NCI-H2171 (cell line): ENCODE measurements at regions not wholly inside any gene's neighbourhood (a gene's known extent, or its start where the extent isn't known, plus 50 kb on each side); places are given as distances from the start of the nearest gene placed in this dataset.
"Not testable (repeated sequence)": the region's sequence is repeated elsewhere in the genome, so short reads cannot be mapped to it uniquely, and the experiment has no call there.

Source experiments
- DNase-seq: peaks from one replicate; lab custom pipeline; 2025; lab: John Stamatoyannopoulos, UW

DNA sequence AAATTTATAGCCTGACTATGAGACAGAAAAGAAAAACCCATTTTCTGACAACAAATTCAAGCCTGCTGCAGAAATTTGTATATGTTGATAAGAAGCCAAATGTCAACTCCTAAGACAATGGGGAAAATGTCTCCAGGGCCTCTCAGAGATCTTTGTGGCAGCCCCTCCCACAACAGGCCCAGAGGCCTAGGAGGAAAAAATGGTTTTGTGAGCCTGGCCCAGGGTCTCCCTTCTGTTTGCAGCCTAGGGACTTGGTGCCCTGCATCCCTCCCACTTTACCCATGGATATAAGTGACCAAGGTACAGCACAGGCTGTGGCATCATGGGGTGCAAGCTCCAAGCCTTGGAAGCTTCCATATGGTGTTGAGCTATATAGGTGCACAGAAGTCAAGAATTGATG is 740.2 kb downstream of the SEMA5A start:
- DNase-seq: no peak

DNA sequence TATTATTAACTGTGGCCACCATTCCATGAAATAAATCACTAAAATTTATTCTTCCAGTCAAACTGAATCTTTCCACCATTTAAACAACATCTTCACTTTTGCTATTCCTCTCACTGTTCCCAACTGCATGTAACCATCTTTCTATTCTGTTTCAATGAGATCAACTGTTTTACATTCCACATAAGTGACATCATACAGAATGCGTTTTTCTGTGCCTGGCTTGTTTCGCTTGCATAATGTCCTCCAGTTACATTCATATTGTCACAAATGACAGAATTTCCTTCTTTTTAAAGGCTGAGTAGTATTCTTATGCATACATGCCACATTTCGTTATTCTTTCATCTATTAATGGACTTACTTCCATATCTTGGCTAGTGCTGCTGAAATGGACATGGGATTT is 738.2 kb downstream of the SEMA5A start:
- DNase-seq: no peak

DNA sequence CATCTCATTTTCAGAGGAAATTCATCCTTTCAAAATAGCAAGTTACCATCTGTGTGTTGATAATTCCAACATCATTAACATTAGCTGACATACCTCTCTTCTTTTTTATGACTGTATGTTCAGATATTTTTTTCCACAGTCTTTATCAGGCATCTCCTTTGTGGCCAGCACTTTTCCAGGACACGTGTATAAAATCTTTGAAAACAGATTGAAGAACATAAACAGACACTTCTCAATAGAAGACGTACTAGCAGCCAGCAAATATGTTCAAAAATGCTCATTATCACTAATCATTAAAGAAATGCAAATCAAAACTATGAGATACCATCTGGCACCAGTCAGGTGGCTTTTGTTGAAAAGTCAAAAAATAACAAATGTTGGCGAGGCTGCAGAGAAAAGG is 734.3 kb downstream of the SEMA5A start:
- DNase-seq: no peak

DNA sequence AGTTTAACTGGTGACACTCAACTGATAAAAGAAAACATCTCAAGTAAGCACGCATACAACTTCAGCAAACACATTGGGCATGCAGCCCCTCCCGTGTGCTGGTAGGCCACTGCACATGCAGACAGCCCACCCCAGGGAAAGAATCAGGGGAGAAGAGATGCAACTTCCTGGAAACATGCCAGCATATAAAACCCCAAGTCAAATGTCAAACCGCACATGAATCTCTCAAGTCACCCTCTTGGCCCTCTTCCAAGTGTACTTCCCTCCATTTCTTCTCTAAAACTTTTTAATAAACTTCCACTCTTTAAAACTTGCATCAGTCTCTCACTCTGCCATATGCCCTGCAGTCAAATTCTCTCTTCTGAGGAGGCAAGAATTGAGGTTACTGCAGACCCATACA is 732.7 kb downstream of the SEMA5A start:
- no peak for DNase-seq

DNA sequence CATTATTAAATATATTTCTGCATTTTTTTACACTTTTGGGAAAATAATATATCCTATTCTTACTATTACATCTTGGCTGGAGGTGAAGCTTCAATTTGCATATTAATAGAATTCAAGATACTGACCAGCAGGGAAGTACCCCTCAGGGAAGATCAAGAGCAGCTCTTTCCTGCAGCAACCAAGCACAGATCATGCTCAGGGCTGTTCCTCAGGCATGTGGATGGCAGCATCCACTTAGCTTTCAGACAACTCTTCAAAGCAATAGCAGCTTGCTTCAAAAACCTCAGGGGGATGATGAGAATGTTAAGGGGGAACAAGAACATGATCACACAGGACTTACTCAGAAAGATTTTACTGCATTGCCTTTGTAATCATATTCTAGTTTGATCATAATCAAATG is 731.8 kb downstream of the SEMA5A start:
- DNase-seq: no peak

DNA sequence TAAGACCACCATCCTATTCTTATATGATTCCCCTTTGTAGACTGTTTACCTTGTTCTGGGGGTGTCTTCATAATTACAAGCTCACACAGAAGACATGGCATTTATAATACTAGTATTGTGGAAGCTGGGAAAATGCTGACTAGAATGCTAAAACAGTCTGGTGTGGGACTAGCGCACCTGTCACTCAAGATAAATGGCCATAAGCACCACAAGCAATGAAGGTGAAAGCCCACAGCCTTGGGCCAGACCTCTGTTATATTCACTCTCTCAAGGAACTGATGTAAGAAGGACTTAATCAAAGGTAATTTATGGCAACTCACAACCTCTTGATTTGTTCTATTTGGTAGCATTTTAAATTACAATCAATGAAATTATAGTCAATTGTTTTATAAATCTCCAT is 721.5 kb downstream of the SEMA5A start:
- DNase-seq: no peak

DNA sequence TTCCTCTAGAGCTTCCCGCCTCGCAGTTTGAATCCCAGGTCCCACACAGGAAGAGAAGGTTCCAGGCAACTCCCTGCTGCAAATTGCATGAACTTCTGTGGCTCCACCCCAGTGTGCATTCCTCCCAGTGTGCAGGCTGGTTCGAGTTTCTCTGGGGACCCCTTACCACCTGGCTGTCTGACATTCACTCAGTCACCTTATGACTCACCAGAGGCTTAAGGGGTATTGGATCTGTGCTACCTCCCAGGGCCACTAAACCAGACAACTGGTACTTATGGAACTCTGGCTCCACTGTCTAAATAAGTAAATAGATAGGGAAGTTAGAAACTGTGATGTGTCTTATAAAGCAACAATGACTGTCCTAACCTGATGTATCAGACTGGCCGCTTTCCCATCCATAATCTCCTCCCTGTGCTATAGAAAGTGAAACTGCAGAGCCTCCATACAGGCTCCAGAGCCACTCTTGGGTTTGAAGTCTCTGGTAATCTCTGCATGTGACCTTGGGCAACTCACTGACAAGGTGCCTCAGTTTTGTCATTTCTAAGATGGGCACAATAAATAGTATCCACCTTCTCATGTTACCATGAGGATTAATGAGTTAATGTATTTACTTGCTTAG is 720.6 kb downstream of the SEMA5A start:
- DNase-seq: peak; percentile 10

DNA sequence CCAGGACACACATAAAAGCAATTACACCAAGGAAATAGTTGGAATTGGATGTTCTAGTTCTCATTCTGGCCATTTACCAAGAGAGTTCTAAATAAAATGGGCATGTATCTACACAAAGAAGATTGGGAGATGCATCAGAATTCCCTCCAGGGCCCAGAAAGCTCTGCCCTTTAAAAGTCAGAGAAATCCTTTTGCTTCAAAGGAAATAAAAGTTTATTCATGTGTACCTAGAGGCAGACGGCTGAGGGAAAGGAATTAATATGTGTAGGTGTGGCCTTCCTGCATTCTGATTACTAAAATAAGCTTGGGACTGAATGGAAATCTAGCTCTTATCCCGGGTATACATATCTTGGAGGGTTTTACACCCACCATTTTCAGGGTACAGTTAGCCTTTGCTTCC is 719.4 kb downstream of the SEMA5A start:
- DNase-seq: no peak

DNA sequence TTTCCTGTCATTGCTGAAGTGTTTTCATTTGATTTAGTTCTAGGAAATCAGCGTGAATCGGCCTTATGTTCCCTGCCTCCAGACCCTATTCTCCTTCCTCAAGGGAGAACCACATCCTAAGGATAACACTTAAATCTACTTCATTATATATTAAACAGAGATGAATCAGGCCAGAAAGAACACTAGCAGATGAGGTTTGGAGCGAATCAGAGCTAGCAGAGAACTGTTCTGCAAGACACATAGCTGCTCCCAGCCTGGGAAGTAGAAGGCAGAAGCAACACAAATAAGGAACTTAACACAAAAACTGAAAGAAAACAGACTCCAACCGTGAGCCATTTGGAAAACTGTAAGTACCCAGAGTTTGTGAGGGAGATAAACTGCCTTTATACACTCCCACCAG is 718.2 kb downstream of the SEMA5A start:
- DNase-seq: no peak

DNA sequence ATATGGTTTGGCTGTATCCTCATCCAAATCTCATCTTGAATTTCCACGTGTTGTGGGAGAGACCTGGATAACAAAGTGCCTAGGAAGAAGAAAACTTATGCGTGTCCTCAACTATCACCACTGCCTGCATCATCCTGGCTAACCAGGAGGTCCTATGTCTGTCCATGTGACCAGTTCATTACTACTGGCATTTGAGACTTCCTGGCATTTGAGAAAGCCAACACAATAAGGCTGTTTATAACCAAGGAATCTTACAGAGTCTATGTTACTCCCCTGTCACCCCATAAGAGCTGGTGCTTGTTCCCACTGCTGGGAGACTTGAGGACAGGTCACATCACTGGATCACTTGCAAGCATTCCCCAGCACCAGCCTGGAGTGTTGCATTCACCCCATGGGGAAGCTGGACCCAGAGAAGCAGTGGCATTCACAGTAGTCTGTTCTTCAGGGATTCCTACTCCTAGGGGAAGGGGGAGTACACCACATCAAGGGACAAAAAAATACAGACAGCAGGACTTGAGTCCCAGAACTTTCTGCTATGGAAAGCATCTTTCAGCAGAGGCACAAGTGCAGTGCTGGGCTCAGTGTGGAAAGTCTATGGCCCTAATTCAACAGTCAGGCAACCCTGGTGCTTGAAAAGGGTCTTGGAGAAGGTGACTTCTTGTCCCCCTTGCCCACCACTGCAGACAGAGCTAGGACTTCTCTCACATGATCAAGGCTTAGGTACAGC is 717.1 kb downstream of the SEMA5A start:
- no peak for DNase-seq

DNA sequence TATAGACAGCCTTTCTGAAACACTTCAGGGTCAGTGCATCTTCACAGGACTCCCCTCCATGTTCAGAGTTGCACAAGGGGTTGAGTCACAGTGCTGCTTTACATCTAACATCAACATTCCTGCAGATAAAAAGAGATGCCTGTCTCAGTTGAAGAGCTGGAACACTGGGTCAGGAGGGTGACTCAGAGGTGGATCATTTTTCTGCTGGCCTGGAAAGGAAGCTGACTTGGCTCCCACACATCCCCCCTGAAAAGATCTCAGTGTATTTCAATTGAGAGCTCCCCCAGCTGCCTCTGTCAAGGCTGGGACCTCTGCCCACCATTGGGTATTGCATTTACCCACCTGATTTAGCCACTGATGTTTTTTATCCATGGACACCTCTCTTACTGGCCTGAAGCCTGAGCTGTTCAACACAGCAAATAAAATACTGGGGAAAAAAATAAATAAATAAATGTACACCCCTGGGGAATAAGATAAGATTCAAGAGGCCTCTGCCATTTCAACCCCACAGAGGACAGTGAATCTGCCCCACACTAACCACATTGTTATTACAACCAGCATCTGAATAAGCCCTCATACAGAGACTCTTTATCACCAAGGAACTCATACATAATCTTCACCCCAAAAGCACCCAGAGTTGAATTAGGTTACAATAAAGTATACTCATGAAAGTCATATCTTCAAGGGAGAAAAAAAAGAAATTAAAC is 716.4 kb downstream of the SEMA5A start:
- no peak for DNase-seq

DNA sequence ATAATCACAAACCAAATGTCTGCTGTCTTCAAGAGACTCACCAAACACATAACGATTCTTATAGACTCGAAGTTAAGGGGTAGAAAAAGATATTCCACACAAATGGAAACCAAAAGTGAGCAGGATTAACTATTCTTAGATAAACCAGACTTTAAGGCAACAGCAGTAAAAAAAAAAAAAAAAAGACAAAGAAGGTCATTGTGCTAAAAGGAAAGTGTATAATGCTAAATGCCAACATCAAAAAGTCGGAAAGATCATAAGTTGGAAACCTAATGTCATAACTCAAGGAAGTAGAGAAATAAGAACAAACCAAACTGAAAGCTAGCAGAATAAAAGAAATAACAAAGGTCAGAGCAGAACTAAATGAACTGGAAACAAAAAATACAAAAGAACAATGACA is 714.6 kb downstream of the SEMA5A start:
- DNase-seq: no peak

DNA sequence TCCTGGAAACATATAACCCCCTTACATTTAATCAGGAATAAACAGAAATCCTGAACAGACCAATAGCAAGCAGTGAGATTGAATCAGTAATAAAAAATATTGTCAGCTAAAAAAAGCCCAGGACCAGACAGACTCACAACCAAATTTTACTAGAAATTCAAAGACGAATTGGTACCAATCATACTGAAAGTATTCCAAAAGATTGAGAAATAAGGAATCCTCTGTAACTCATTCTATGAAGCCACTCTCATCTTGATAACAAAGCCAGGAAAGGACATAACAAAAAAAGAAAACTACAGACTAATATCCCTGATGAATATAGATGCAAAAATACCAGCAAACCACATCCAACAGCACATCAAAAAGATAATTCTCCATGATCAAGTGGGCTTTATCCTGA is 714.0 kb downstream of the SEMA5A start:
- no peak for DNase-seq

DNA sequence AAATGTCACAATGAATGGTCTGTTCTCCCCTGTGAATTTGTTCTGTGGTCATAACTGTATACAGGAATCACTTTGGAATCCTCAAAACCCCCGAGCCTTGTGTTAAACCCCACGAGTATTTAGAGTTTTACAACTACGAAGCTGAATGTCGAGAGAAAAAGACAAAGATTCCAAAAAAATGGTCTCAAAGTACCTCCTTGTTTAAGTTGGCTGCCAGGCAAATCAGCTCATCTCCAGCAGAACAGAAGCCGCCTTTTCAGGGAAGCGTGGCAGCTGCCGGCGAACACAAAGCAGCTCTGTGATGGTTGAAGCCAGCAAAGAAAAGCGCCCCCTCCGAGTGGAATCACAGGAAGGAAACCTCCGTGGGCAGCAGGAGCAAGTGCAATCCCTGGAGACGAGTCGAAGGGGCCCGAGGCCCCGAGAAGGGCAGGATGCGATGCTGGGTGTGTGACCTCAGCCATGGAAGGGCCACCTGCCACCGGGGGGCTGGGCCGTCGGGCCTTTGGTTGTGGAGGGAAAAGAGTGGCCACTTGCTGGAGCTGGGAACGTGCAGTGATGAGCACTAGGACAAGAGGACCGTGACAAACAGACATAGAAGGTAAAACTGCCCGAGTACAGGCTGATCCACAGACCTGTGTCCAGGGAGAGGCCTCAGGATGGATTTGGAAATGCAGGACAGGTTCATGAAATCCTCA is 706.4 kb downstream of the SEMA5A start:
- DNase-seq: no peak

DNA sequence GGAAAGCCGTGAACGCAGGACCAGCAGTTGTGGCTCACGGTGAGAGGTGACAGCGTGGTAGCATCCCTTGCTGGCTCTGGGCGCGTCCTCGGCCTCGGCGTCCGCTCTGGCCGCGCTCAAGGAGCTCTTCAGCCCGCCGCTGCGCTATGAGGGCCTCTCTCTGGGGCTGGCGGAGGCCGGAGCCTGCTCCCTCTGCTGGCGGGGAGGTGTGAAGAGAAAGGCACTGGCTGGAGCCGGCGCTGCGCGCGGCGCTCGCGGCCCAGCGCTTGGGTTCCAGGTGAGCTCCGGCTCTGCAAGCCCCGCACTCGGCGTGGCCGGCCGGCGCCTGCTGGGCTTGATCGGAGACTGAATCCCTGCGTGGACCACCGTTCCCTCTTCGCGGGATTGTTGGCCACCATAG is 705.6 kb downstream of the SEMA5A start:
- no peak for DNase-seq

DNA sequence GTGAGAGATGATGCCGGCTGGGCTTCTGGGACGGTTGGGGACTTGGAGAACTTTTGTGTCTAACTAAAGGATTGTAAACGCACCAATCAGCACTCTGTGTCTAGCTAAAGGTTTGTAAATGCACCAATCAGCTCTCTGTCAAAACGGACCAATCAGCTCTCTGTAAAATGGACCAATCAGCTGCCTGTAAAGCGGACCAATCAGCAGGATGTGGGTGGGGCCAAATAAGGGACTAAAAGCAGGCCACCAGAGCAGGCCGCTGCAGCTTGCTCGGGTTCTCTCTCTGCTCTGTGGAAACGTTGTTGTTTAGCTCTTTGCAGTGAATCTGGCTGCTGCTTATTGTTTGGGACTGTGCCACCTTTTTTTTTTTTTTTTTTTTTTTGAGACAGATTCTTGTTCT is 705.1 kb downstream of the SEMA5A start:
- not testable (repeated sequence) for DNase-seq

DNA sequence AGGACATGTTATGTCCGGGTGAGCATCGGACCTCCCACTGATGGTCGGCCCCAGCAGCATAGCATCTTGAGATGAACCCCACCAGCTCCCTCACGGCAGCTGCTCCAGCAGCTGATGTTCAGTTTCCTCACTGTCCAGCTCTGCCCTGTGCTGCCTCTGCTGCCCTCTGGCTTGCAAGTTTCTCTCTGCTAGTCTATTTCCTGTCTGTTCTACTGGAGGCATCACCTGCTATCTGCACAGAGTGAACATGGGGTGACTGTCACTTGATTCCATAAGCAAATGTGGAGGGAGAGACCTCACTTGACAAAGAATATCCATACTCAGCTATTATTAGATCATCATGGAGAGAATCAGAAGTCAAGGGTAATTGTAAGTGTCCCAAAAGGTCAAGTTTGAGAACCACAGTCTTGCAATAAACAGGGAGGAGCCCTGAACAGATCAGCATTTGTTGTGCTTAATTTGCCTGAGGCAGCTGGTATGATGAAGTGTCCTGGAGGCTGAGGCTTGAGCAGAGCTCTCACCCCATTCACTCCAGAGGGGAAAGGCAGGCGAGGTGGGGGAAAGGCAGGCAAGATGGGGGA is 702.8 kb downstream of the SEMA5A start:
- DNase-seq: no peak

DNA sequence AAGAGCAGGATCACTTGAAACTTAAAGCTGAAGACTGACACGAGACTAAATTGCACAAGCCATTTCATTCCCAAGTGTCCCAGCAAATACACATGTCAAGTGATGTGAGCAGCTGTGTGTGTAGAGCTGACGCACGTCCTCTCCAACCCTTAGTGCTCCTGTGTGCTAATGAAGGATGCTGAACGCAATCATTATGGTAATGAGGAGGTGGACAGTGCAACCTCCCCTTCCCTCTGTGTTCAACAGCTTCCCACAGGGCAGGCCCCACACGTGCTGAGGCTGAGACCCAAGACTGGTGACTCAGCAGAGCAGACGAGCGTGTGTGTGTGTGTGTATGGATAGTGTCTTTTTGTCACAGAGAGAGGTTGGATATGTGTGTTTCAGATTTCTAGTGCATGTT is 702.1 kb downstream of the SEMA5A start:
- DNase-seq: no peak

DNA sequence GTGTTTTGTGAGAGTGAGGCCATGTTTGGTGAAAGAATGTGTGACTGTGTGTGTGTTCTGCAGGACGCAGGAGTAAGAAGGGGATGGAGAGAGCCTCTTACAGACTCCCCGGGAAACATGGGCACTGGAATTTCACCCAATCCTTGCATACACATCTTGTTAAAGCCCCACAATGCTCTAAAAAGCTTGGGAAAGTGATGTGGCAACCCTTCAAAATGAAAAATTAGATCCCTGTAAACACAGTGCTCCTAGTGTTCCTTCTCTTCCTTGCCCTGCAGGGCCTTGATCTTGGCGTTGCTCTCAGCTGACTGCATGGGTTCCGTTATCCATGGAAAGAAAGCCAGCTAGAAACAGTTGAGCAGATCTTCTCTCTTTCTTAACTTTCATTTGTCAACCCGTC is 701.7 kb downstream of the SEMA5A start:
- DNase-seq: no peak

DNA sequence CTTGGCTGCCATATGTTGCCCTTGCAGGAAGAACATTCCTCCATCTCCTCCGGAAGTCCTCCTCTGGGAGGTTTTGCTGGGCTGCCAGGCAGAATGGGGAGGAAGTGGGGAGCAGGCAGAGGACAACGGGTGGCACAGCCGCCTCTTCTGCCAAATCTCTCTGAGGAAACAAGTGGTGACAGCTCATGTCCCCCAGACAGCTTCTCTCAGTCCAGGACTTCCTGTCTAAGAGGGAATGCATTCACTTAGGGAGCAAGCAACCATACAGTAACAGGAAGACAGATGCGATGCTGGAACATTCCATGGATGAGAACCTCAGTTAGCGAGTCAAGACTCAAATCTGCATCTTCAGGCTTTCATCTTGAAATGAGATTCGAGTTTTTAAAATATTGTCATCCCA is 701.0 kb downstream of the SEMA5A start:
- no peak for DNase-seq

DNA sequence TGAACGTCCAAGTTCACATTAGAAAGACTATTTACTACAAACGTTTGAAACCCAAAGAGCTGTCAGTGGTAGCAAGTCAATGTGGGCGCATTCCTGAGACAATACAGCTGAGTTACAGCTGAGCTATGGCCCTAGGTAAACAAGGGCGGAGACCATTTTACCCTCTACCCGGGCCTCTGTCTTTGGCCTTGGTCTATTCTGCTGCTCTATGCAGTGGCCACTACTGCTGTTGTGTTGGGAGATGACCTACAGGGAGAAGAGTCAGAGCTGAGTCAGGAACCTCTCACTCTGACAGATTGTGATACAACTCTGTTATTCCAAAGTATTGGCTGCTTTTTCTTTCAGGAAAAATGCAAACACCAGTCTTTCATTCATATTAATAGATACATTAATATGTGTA is 700.6 kb downstream of the SEMA5A start:
- no peak for DNase-seq

DNA sequence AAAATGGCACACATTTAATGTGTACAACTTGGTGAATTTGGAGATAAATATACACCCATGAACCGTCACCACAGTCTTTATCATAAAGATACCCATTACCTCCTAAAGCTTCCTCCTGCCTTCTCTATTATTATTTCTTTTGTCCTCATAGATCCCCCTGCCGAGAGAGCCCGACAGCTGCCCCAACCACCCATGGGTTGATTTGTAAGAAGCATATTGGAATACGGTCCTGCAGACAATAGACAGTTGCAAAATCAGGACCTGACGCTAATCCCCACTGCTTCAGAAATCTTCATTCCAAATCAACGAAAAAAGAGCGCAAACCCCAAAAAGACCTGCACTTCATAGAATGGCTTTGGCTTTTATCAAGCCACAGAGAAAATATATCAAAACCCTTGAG is 697.5 kb downstream of the SEMA5A start:
- no peak for DNase-seq
